ENCODE measurements at regions not wholly inside any gene's neighbourhood (a gene's known extent, or its start where the extent isn't known, plus 50 kb on each side); places are given as distances from the start of the nearest gene placed in this dataset.

- ChIA-PET POLR2A (no interaction called here), CTCF (ENCODE audit: low intra/inter-chr PET ratio, low total read pairs) (no interaction called here)
- Histone ChIP-seq H3K27ac (ENCODE audit: extremely low read length, insufficient read depth, low read length) (no peak overlapping the region), H2AFZ (ENCODE audit: low read length) (no peak overlapping the region), H3K36me3 (replicated peaks in 1 of 2; ENCODE audit: control insufficient read depth in 1 of 2, insufficient read depth in 2 of 2, low read length in 2 of 2) (no peaks in the 10 kb centered on the region), H3K79me2 (ENCODE audit: insufficient read depth, low read length) (no peaks in the 10 kb centered on the region), H3K27me3 (ENCODE audit: control insufficient read depth in 1 of 2, insufficient read depth in 2 of 2, low read length in 2 of 2) (no peaks in the 10 kb centered on the region), H3K4me3 (replicated peaks in 1 of 3; ENCODE audit: insufficient read depth in 1 of 3, low read depth in 2 of 3, low read length in 3 of 3) (no peak overlapping the region), H3K9ac (ENCODE audit: insufficient read depth, low read depth, low read length) (no peak overlapping the region), H4K20me1 (ENCODE audit: insufficient read depth, low read length) (no peaks in the 10 kb centered on the region), H3K9me3 (ENCODE audit: low read length) (no peaks in the 10 kb centered on the region), H3K4me2 (ENCODE audit: low read depth, low read length) (no peak overlapping the region), H3K4me1 (ENCODE audit: insufficient read depth, low read length) (no peaks in the 10 kb centered on the region)
- no peak for ATAC-seq
- no TSS peak for BruUV-seq (replicated peaks)
- FAIRE-seq, result no peak
- TF ChIP-seq SNRNP70 (IDR thresholded peaks at IDR 0.05; ENCODE audit: low read depth, low read length), result no peak
- WGBS (ENCODE audit: low lambda C conversion rate), result 22% methylated on average over 2 of the region's 2 CpGs
- DNase-seq (ENCODE audit: low spot score), result no peak
- intact Hi-C loops (cut with micrococcal nuclease; ENCODE audit: unreplicated experiment), result no loop called here
- in situ Hi-C loops (cut with HindIII; ENCODE audit: extremely low pct_ligation_motif_present, low pct_unique_long_range_greater_than_20kb), result no loop called here
Observed at GRCh38 chr18:26696786-26697185, 148.4 kb upstream of the KCTD1 start.

GRCh38 chr18:26696308-26696707, 148.0 kb upstream of the KCTD1 start:
- BruUV-seq (replicated peaks), result no TSS peak
- no peak for FAIRE-seq
- no peak for TF ChIP-seq RAD51 (IDR thresholded peaks at IDR 0.05; ENCODE audit: borderline replicate concordance)
- no peak for TF ChIP-seq AHDC1 (CRISPR knock-in tag; IDR thresholded peaks at IDR 0.05; ENCODE audit: borderline replicate concordance)
- no peak for TF ChIP-seq ZNF580 (CRISPR knock-in tag; IDR thresholded peaks at IDR 0.05; ENCODE audit: borderline replicate concordance, low read depth)
- TF ChIP-seq MAFG (CRISPR knock-in tag; IDR thresholded peaks at IDR 0.05), result no peak
- no peak for TF ChIP-seq NR1H2 (CRISPR knock-in tag; IDR thresholded peaks at IDR 0.05; ENCODE audit: borderline replicate concordance, low read depth)
- no peak for TF ChIP-seq POGZ (CRISPR knock-in tag; IDR thresholded peaks at IDR 0.05)
- no peak for TF ChIP-seq TFE3 (CRISPR knock-in tag; IDR thresholded peaks at IDR 0.05)
- no peak for TF ChIP-seq ZNF777 (CRISPR knock-in tag; IDR thresholded peaks at IDR 0.05)
- TF ChIP-seq ATF7-NPFF (CRISPR knock-in tag; IDR thresholded peaks at IDR 0.05; ENCODE audit: low read depth), result no peak

More at GRCh38 chr18:26696308-26696707, 148.0 kb upstream of the KCTD1 start:
- in situ Hi-C loops (cut with HindIII; ENCODE audit: extremely low pct_ligation_motif_present, low pct_unique_long_range_greater_than_20kb) (no loop called here), intact Hi-C loops (cut with micrococcal nuclease; ENCODE audit: unreplicated experiment) (no loop called here)
- ChIA-PET POLR2A (no interaction called here), CTCF (ENCODE audit: low intra/inter-chr PET ratio, low total read pairs) (no interaction called here)
- no peaks in the 10 kb centered on the region for H3K36me3 ChIP-seq (replicated peaks in 1 of 2; ENCODE audit: control insufficient read depth in 1 of 2, insufficient read depth in 2 of 2, low read length in 2 of 2)
- ATAC-seq (no peak), DNase-seq (ENCODE audit: low spot score) (no peak)
- no peak overlapping the region for H3K4me2 ChIP-seq (ENCODE audit: low read depth, low read length)
- no peak overlapping the region for H3K9ac ChIP-seq (ENCODE audit: insufficient read depth, low read depth, low read length)
- no peak overlapping the region for H3K4me3 ChIP-seq (replicated peaks in 1 of 3; ENCODE audit: insufficient read depth in 1 of 3, low read depth in 2 of 3, low read length in 3 of 3)
- H3K79me2 ChIP-seq (ENCODE audit: insufficient read depth, low read length), result no peaks in the 10 kb centered on the region
- H3K27me3 ChIP-seq (ENCODE audit: control insufficient read depth in 1 of 2, insufficient read depth in 2 of 2, low read length in 2 of 2), result no peaks in the 10 kb centered on the region
- H2AFZ ChIP-seq (ENCODE audit: low read length), result no peak overlapping the region
- no peaks in the 10 kb centered on the region for H3K4me1 ChIP-seq (ENCODE audit: insufficient read depth, low read length)
- no peaks in the 10 kb centered on the region for H4K20me1 ChIP-seq (ENCODE audit: insufficient read depth, low read length)
- H3K27ac ChIP-seq (ENCODE audit: extremely low read length, insufficient read depth, low read length), result no peak overlapping the region
- WGBS (ENCODE audit: low lambda C conversion rate), result 26% methylated on average over 6 of the region's 6 CpGs
- H3K9me3 ChIP-seq (ENCODE audit: low read length), result no peaks in the 10 kb centered on the region
